HS-5 (cell line): ENCODE measurements at regions not wholly inside any gene's neighbourhood (a gene's known extent, or its start where the extent isn't known, plus 50 kb on each side); places are given as distances from the start of the nearest gene placed in this dataset.
"Not testable (repeated sequence)": the region's sequence is repeated elsewhere in the genome, so short reads cannot be mapped to it uniquely, and the experiment has no call there.

ENCODE experiments used
- DNase-seq: peaks from one replicate; pipeline ENCODE4 v3.0.0-alpha.2; 2012; ENCODE audit warnings: low read depth

DNA sequence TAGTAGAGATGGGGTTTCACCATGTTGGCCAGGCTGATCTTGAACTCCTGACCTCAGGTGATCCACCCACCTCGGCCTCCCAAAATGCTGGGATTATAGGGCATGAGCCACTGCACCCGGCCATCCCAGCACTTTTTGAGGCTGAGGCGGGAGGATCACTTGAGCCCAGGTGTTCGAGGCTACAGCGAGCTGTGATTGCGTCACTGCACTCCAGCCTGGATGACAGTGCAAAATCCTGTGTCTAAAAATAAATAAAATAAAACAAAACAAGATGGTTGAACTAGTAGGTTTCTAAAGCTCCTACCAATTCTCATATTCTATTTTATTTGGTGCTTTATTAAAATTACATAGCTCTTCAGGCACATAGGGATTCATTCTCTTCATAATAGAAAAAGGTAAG, 890.3 kb upstream of the AUTS2 start:
- DNase-seq = no peak

GRCh38 chr7:68712956-68713495, 885.2 kb upstream of the AUTS2 start:
- DNase-seq = no peak

DNA sequence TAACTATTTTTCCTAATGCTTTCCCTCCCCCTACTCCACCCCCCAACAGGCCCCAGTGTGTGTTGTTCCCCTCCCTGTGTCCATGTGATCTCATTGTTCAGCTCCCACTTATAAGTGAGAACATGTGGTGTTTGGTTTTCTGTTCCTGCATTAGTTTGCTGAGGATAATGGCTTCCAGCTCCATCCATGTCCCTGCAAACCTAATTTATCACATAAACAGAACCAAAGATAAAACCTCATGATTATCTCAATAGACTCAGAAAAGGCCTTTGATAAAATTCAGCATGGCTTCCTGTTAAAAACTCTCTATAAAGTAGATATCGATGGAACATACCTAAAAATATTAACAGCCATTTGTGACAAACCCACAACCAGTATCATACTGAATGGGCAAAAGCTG, 884.1 kb upstream of the AUTS2 start:
- not testable (repeated sequence) for DNase-seq

- no peak for DNase-seq
Measured at GRCh38 chr7:68715907-68716306, 882.4 kb upstream of the AUTS2 start.

- DNase-seq = no peak
Measured at GRCh38 chr7:68717176-68717575, 881.1 kb upstream of the AUTS2 start.

DNA sequence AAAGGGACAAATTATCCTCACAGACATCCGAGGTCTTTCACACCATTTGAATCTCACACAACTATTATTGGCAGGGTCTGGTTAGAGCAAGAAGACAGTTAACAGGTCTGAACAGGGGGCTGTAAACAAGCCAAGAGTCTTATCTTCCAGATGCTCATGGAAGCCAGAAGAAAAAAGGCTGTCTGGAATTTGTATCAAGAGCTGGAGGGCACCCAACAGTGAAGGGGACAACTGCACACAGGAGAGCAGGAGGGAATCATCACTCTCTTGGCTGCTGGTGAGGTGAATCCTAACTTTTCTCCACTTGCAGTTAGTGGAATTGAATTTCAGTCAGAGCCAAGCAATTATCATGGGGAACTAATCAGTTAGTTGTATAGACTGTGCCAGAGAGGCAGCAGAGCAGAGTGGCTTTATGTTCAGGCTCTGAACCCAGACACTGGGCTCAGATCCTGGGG, 880.2 kb upstream of the AUTS2 start:
- DNase-seq = no peak

GRCh38 chr7:68720697-68721096, 877.6 kb upstream of the AUTS2 start:
- no peak for DNase-seq

DNA sequence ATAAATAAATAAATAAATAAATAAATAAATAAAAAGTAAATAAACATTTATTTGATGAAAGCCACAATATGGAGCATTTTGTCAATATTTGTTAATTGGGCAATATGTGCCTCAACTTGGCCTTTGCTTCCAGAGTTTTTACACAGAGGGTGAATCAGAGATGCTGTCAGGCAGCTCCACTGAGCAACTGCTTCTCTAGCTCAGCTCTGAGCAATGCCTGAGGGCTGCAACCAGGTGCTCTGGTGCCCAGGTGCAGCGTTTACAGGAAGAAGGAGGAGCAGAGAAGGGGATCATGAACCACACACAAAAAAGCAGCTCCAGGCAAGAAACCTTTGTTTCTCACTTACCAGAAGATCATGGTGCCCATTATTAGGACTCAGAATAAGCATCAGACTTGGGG, 876.2 kb upstream of the AUTS2 start:
- no peak for DNase-seq

- no peak for DNase-seq
Measured at GRCh38 chr7:68724965-68725364, 873.3 kb upstream of the AUTS2 start.

DNA sequence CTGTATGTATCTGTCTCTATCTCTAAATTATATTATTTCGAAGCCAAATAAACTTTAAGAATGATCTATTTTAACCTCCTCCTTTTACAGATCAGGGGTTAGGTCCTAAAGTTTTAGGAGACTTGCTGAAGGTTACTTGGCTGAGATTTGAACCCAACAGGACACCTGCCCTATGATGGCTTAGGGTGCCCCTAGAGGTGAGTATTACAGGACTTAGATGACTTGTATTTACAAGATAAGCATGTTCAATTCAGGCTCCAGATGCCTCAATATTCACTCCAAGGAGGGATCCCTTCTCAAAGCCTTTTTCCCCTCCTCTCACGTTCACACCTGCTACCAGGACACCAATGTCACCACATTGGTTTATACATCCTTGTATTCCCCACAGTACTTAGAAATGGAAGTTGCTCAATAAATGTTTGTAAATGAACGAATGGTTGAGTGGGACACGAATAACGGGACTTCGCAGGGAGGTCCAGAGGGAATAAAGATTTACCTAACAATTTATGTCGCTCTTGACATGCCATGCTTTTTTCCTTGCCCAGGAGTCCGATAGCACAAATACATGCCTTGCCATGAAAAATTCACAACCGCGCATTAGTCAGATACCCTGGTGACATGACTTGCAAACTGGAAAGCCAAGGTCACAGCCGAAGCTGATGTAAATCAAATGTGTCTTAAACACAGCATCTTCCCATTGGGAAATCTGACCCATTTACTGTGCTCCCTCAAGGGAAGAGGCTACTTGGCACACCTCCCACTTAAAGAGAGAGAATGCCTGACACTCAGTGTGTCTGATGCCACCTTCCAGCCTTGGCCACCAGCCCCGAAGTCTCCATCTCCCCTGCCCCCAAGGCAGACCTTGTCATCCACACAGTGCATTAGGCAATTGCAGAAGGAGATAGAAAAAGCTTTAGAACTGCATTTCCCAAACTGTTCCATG, 872.2 kb upstream of the AUTS2 start:
- no peak for DNase-seq

DNA sequence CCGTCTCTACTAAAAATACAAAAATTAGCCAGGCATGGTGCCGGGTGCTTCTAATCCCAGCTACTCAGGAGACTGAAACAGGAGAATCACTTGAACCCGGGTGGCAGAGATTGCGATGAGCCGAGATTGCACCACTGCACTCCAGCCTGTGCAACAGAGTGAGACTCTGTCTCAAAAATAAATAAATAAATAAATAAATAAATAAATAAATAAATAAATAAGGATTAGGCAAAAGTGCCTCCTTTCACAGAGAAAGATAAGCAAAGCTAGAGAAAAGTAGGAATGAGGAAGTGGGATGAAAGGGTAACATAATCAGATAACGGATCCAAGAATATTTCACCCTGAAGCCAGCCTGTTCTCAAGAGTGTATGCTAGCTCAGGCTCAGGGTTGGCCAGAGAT, 869.6 kb upstream of the AUTS2 start:
- DNase-seq = not testable (repeated sequence)

DNA sequence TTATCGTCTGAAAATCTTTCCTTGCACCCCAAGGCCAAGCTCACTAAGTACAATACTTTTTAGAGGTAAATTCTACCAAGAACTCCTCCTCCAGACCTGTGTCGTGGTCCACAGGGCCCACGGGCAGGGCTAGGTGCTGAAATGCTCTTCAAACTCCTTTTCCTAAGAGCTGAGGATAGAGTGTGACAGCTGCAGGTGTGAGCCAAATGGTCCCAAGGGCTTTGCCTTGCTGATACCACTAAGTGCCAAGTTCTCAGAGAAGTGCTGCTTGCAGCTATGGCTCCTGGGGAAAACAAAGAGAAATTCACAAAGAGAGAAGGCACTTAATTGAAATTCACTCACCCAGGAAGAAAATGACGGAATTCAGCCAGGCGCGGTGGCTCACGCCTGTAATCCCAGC, 868.9 kb upstream of the AUTS2 start:
- no peak for DNase-seq

DNA sequence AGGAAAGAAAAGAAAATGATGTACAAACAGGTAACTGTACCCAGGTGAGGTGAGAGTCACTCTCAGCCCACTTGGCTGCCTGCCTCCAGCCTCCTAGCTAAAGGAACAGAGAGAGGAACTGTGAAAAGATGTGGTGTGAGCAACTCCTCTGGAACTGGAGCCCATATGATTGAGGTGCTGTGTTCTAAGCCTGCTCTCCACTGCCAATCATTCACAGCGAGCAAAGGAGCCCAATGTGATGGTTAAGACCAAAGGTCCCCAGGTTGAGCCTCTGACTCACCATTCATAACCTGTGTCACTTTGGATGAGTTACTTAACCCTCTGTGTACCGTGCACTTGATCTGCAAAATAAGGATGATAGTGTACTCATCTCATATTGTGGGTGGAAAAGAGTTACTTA, 868.1 kb upstream of the AUTS2 start:
- no peak for DNase-seq

DNA sequence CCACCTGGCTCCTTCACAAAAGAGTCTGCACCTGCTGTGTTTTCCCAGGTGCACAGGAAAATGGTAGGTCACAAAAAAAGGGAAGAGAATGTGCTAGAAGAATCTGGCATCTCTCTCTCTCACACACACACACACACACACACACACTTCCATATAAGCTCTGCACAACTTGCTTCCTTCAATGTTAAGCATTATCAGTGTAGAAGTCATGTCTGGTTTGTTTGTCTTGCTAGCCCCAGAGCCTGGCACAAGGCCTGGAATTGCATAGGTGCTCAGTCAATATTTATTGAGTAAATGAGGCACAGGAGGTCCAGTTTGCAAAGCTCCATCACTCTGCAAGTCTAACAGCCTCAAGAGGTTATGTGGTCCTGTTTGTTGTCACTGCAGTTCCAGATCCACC, 867.3 kb upstream of the AUTS2 start:
- DNase-seq = no peak

DNA sequence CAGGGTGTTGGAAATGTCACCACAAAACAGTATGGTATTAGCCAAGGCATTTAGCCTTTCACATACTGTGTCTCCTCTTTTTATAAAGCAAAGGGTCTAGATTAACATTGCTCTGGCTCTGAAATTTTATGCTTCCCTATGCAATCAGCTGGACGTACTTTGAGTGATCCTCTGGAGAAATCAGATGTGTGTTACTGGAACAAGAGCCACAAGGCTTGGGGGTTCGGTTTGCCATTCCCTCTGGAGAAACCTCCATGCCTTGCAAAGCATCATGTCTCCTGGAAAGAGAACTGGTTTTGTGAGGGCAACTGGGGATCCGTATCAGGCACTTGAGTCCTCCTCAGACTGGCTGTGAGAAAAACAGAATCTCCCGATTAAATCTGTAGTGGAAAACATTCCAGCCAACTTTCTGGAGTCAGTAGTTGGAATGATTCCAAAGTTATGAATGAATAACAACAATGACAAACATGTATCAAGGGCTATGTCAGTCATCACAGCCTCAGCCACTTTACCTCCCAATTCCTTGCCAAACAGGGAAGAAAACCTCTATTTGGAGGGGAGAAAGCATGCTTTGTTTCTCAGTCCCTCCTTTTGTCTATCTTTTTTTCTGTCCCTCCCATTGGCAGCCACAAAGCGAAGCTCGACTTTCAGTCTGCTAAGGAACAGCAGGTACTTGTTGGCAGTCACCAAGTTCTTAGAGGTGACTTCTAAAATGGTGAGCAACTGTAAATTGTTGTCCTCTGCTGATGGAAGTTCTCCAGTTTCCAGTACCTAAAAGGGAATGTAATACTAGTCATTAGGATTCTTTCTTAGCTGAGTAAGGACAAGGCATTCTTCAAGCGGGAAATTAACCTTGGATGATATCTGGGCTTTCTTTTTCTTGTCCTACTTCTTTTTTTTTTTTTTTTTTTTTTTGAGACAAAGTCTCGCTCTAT, 864.8 kb upstream of the AUTS2 start:
- DNase-seq = no peak

- DNase-seq = no peak
Measured at GRCh38 chr7:68734431-68734830, 863.8 kb upstream of the AUTS2 start.

DNA sequence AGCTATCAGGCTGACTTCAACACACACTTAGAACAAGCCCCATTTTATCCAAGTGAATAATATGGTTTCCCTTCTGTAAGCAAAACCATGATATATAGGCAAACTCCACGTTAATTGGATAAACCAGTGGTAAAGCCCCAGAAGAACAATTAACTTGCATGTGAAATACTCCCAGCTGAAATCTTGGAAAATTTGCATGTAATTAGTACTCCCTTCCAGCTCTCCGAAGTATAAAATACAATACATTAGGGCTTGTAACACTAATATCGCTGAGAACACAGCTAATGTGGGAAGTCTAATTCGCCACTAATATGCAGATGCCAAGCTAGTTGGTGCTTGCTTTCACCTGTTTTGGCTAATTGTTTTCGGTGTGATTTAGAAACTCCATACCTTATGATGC, 859.0 kb upstream of the AUTS2 start:
- DNase-seq = no peak

DNA sequence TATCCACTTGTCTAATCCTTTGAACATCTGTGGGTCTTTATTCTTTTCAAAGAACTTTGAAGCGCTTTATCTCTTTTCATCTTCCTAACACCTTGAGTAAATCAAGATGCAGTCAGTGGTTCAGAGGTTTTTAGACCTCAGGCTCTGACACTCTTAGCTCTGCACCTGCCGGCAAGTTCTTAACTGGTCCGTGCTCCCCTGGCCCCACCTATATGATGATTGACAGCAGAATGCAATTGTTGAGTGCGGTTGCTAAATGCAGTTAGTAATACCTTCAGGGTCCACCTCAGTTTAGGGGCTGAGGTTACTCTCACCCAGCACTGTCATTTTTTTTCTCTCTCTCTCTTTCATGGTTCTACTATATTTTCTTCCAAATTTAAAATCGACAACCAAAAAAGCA, 854.2 kb upstream of the AUTS2 start:
- no peak for DNase-seq

- DNase-seq = no peak
Measured at GRCh38 chr7:68748934-68749900, 849.1 kb upstream of the AUTS2 start.

- DNase-seq = no peak
Measured at GRCh38 chr7:68752485-68753178, 845.6 kb upstream of the AUTS2 start.

GRCh38 chr7:68754414-68754813, 843.9 kb upstream of the AUTS2 start:
- no peak for DNase-seq
